ENCODE measurements at regions not wholly inside any gene's neighbourhood (a gene's known extent, or its start where the extent isn't known, plus 50 kb on each side); places are given as distances from the start of the nearest gene placed in this dataset.
"Not testable (repeated sequence)": the region's sequence is repeated elsewhere in the genome, so short reads cannot be mapped to it uniquely, and the experiment has no call there.

- no peak for TF ChIP-seq CTCF (IDR thresholded peaks at IDR 0.05; ENCODE audit: extremely low read depth, insufficient read depth, missing control alignments)
- DNase-seq (ENCODE audit: low spot score), result no peak
- in situ Hi-C loops (cut with MboI; ENCODE audit: low pct_unique_long_range_greater_than_20kb, low sequenced_read_pairs, unreplicated experiment), result no loop called here
Measured at GRCh38 chr4:9592010-9592409, 147.8 kb downstream of the DEFB131A start.

- DNase-seq (ENCODE audit: low spot score), result no peak
- in situ Hi-C loops (cut with MboI; ENCODE audit: low pct_unique_long_range_greater_than_20kb, low sequenced_read_pairs, unreplicated experiment), result no loop called here
- TF ChIP-seq CTCF (IDR thresholded peaks at IDR 0.05; ENCODE audit: extremely low read depth, insufficient read depth, missing control alignments), result no peak
Measured at GRCh38 chr4:9594948-9595347, 150.7 kb downstream of the DEFB131A start.

- in situ Hi-C loops (cut with MboI; ENCODE audit: low pct_unique_long_range_greater_than_20kb, low sequenced_read_pairs, unreplicated experiment); DNase-seq (ENCODE audit: low spot score): not testable (repeated sequence)
Measured at GRCh38 chr4:9595531-9595930, 151.3 kb downstream of the DEFB131A start.

GRCh38 chr4:9599266-9599665, 155.1 kb downstream of the DEFB131A start:
- no peak for TF ChIP-seq CTCF (IDR thresholded peaks at IDR 0.05; ENCODE audit: extremely low read depth, insufficient read depth, missing control alignments)
- DNase-seq (ENCODE audit: low spot score), result no peak
- in situ Hi-C loops (cut with MboI; ENCODE audit: low pct_unique_long_range_greater_than_20kb, low sequenced_read_pairs, unreplicated experiment), result no loop called here

GRCh38 chr4:9600246-9600645, 156.0 kb downstream of the DEFB131A start:
- TF ChIP-seq CTCF (IDR thresholded peaks at IDR 0.05; ENCODE audit: extremely low read depth, insufficient read depth, missing control alignments), result no peak
- in situ Hi-C loops (cut with MboI; ENCODE audit: low pct_unique_long_range_greater_than_20kb, low sequenced_read_pairs, unreplicated experiment), result no loop called here
- DNase-seq (ENCODE audit: low spot score), result no peak

- in situ Hi-C loops (cut with MboI; ENCODE audit: low pct_unique_long_range_greater_than_20kb, low sequenced_read_pairs, unreplicated experiment), result no loop called here
- no peak for TF ChIP-seq CTCF (IDR thresholded peaks at IDR 0.05; ENCODE audit: extremely low read depth, insufficient read depth, missing control alignments)
- no peak for DNase-seq (ENCODE audit: low spot score)
Measured at GRCh38 chr4:9602389-9602914, 158.2 kb downstream of the DEFB131A start.

- DNase-seq (ENCODE audit: low spot score); in situ Hi-C loops (cut with MboI; ENCODE audit: low pct_unique_long_range_greater_than_20kb, low sequenced_read_pairs, unreplicated experiment): not testable (repeated sequence)
Measured at GRCh38 chr4:9604031-9604892, 160.0 kb downstream of the DEFB131A start.

GRCh38 chr4:9604893-9605190, 160.6 kb downstream of the DEFB131A start:
- in situ Hi-C loops (cut with MboI; ENCODE audit: low pct_unique_long_range_greater_than_20kb, low sequenced_read_pairs, unreplicated experiment); DNase-seq (ENCODE audit: low spot score): not testable (repeated sequence)

Data from GM13977 (cell line).